HT-29 (cell line): ENCODE measurements at regions not wholly inside any gene's neighbourhood (a gene's known extent, or its start where the extent isn't known, plus 50 kb on each side); places are given as distances from the start of the nearest gene placed in this dataset.

Source experiments
- DNase-seq: peaks from one replicate; pipeline ENCODE4 v3.0.0-alpha.2; 2015; ENCODE audit warnings: low spot score

GRCh38 chr5:174159327-174160114 lies 114.0 kb downstream of the NSG2 start:
- no peak for DNase-seq

- no peak for DNase-seq
Observed at GRCh38 chr5:174165406-174165805, 119.9 kb downstream of the NSG2 start.

- no peak for DNase-seq
Observed at GRCh38 chr5:174166231-174167079, 120.9 kb downstream of the NSG2 start.

DNA sequence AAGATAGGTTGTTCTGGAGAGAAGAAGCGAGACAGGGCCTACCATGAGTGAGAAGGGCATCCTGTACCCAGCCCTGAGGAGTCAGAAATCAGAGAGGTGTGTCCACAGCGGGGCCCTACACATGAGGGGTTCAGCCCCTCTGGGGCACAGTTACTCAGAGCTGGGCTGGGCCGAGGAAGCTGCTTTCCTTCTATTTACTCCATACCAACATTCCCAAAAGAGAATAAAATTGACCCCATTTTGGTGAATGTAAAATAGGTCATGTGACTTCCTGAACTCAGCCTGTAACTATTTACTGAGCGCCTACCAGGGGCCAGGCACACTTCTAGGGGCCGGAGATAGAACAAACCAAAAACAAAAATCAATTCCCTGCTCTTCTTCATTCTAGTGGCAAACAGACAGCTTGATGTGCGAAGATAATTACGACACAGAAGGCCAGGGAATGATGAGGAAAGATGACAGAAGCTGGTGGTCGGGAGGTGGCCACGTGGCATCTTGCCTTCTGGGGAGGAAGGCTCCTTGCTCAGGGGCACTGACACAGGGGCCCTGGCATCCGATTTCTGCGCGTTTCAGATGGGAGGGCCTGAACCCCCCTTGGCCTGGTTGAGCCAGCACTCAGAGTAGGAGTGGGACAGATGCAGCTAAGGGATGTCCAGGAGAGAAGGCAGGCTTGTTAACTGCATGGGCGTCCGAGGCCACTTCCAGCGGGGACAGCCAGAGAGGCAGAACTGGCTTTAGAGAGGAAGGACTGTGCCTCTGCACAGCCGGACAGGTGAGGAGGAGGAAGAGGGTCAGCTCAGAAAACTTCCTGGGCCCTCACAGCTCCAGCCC lies 121.8 kb downstream of the NSG2 start:
- no peak for DNase-seq

GRCh38 chr5:174172152-174172551 lies 126.6 kb downstream of the NSG2 start:
- DNase-seq = no peak

- DNase-seq = no peak
Observed at GRCh38 chr5:174172566-174172965, 127.1 kb downstream of the NSG2 start.

DNA sequence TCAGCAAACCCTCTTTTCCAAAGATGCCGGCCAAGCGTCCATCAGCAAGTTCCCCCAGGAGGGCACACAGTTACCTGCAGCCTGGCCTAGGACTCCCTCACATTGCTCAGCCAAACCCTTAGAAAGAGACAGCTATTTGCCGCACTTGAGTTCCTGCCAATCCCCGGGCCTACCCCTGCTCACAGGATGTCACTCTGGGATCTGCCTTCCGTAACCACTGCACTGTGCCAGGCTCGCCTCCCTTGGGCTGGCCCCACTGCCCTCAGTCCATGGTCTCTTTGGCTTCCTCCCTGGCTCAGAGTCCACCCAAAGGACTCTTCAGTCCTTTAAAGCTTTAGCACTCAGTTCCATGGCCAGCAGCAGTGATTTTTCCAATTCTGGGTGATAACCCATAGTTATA lies 128.3 kb downstream of the NSG2 start:
- DNase-seq = no peak

- no peak for DNase-seq
Observed at GRCh38 chr5:174175716-174176268, 130.3 kb downstream of the NSG2 start.

GRCh38 chr5:174176511-174176910 lies 131.0 kb downstream of the NSG2 start:
- DNase-seq = no peak

GRCh38 chr5:174177531-174177930 lies 132.0 kb downstream of the NSG2 start:
- DNase-seq = no peak

DNA sequence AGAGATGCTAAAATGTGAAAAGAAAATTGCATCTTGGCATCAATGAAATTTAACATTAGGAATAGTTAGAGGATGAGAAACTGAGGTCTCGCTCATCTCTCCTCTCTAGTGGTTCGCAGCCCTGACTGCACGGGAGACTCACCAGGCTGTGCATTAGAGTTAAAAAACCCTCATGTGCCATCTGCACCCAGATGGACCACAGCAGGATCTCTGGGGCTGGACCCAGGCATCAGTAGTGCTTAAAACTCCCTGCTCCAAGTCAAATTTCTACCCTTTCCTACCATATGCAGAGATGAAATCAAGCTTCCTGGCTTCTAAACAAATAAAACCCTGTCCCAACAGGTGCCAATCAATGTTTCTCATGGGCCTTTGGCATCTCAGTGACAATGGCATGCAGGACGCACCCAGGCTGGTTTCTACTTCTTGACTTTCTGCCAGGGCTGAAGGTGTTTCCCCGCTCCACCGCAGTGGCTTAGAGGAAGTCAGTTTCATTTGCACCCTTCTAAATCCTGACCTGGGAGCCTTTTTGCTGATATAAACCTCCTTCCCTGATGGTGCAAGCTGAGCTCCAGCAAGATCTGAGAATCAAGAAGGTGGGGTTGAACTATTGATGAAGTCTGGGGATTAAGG lies 132.6 kb downstream of the NSG2 start:
- no peak for DNase-seq

DNA sequence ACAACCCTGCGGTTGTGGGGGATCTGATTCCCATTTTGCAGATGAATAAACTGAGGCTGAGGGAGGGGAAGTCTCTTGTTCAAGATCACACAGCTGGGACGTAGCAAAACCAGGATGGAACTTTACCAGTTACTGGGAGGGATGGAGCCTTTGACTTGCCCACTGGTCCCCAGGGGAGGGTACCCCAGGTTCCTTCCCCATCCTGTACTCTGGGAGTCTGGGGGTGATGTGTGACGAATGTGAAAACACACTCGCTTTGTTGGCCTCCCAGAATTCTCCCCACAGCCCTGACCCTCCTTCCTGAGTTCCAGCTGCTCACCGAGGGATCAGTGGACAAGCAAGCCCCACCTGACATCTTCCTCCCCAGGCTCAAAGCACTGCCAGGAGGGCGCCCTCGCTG lies 135.1 kb downstream of the NSG2 start:
- DNase-seq = no peak

DNA sequence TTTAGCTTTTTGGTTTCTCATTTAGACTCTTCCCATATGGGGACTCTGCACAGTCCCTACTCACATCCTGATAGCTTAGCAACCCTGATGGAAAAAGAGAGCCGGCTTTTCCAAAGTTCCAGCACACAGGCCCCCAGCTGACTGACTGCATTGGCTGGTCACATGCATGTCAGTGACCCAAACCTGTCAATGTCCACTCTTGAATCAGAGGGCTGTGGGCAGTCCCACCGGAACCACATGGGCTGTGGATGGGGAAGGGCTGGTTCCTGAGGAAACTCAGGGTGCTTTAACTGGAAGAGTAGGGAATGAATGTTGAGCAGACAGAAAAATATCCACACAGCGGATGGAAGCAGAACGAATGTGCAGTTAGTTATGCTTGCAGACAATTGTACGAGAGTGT lies 136.6 kb downstream of the NSG2 start:
- no peak for DNase-seq

GRCh38 chr5:174183701-174184100 lies 138.2 kb downstream of the NSG2 start:
- no peak for DNase-seq

DNA sequence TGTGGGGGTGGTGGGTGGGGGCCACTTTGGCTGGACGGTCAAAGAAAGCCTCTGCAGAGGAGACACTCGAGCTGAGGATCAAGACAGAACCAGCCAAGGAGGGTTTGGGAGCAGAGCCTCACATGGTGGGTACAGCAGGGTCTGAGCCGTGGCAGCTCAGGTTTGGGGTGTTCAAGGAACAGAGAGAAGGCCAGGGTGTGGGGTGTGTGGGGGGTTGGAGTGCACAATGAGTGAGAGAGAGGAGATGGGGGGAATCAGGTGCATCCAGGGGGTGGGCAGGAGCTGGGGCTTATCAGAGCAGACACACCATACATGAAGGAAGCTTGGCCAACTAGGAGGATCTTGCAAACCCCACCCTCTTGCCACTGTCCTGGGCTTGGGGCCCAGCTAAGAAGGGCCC lies 140.0 kb downstream of the NSG2 start:
- no peak for DNase-seq

GRCh38 chr5:174186096-174186695 lies 140.7 kb downstream of the NSG2 start:
- DNase-seq = no peak

DNA sequence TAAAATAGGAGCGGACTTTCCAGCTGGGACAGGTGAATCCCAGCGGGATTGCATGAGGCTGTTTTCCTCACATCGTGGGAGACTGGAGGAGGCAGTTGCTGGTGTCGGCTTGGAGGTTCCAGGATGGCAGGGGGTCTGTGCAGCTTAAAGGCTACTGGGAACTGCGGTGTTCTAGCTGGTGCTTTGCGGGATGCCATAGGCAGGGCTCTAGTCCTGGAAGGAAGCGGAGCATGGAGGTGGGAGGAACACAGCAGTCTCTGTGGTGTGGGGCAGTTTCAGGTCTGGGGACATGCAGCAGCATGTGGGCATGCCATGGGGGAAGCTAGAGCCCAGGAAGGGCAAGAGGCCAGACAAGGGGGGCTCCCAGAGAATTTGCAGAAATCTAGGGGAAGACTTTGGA lies 141.5 kb downstream of the NSG2 start:
- no peak for DNase-seq

DNA sequence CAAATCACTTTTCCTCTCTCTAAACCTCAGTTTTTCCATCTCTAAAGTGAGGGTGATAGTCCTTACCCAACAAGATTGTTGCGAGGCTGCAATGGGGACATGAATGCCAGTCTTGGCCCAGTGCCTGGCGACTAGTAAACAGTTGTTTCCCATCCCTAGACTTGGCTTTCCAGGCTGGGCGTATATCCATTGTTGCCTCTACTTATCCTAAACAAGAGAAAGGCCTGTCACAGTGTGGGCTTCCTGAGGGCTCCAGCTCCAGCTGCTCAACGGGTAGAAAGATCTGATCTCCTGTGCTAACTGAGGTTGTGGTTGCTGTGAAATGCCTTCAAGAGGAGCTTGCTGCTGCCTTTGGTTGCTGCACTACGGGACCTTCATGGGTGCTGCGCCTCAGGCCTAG lies 142.0 kb downstream of the NSG2 start:
- DNase-seq = no peak

DNA sequence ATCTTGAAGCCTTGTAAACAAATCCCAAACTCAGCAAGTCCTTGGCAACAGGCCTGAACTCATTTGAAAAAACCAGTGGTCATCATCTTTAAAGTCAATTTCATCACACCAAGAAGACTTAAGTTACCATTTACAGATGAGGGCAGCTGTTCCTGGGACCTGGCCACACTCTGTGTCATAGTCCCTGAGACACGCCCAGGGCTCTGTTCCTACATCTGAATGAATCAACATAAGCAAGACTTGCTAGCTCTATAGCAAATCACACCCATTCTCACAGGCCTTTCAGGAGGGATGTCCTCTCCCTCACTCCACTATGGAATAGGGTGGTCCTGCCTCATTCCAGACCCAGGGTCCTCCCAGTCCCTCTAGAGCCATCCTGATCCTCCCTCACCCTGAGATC lies 142.8 kb downstream of the NSG2 start:
- no peak for DNase-seq

DNA sequence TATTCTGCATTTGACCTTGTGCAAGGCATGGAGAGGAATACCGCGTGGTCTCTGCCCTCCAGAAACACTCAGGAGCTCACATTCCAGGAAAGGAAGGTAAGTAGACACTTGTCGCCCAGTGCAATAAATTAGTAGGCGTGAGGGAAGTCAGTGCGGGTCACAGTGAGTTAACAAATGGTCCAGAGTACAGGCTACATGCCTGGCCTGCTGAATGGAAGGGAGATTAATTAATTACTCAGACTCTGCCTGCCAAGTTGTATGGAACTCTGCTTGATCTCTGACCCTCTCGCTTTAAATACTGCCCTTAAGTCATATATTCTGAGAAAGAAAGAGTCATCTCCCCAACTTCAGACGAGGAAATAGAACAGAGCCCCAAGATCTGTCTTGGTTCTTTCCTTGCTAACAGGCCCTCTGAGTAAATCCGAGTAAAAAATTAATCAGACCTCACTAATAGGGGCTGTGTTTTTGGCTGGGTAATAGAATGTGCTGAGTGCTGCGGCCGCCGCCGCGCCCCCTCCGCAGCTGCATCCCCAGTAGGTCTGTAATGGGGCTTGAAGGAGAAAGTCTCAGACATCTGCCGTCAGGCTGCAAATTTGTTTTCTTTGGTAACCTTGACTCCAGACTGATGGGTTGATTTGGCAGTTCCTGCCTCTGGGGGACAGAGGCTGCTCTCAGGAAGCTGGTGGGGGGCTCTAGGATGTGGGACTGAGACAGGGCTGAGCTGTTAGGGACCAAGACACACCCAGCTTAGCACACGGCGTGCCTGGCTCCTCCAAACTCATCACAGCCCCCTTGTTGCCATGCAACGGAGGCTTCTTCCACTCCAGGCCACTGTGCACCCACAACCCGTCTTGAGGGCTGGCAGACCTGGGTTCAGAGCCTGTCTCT lies 144.4 kb downstream of the NSG2 start:
- DNase-seq = no peak
